ENCODE measurements at regions not wholly inside any gene's neighbourhood (a gene's known extent, or its start where the extent isn't known, plus 50 kb on each side); places are given as distances from the start of the nearest gene placed in this dataset.

- H3K9me2 ChIP-seq (ENCODE audit: insufficient read depth) = no peaks in the 10 kb centered on the region
- Mint-ChIP-seq H3K9me3 (peaks cover 8% of the 10 kb centered on the region), H3K4me1 (peaks cover 1% of the 10 kb centered on the region; the same call in 2 of the 3 replicates), H3K36me3 (ENCODE audit: low read depth) (0 out of 3 replicates have a peak, but pooled peaks cover 7% of the 10 kb centered on the region), H3K27ac (no peak overlapping the region), H3K4me3 (no peak overlapping the region), H3K27me3 (ENCODE audit: insufficient read depth, low read depth, poor library complexity) (peaks cover 5% of the 10 kb centered on the region)
- no peak for TF ChIP-seq POLR2AphosphoS5 (IDR thresholded peaks at IDR 0.05; ENCODE audit: low read depth)
- TF ChIP-seq JUNB (IDR thresholded peaks at IDR 0.05; ENCODE audit: unreplicated experiment) = no peak
- TF ChIP-seq ETS1 (IDR thresholded peaks at IDR 0.05) = no peak
- no peak for TF ChIP-seq CTCF (conservative IDR thresholded peaks at IDR 0.05; ENCODE audit: low read depth in 2 of 2)
- TF ChIP-seq ZNF462 (CRISPR knock-in tag; IDR thresholded peaks at IDR 0.05) = no peak
- TF ChIP-seq NANOG (IDR thresholded peaks at IDR 0.05; ENCODE audit: borderline replicate concordance) = no peak
- no peak for TF ChIP-seq STAT1 (IDR thresholded peaks at IDR 0.05; ENCODE audit: unreplicated experiment)
- no peak for TF ChIP-seq CREB1 (CRISPR knock-in tag; IDR thresholded peaks at IDR 0.05; ENCODE audit: low read depth)
- no peak for TF ChIP-seq ZNF114 (CRISPR knock-in tag; IDR thresholded peaks at IDR 0.05)
- TF ChIP-seq ZNF331 (CRISPR knock-in tag; IDR thresholded peaks at IDR 0.05; ENCODE audit: low read depth) = no peak
- no peak for TF ChIP-seq EZH2 (IDR thresholded peaks at IDR 0.05; ENCODE audit: low read depth, unreplicated experiment)
- TF ChIP-seq REST (IDR thresholded peaks at IDR 0.05; ENCODE audit: unreplicated experiment) = no peak
- no peak for TF ChIP-seq EZH2phosphoT487 (IDR thresholded peaks at IDR 0.05; ENCODE audit: unreplicated experiment)
- no peaks in the 10 kb centered on the region for H3F3A ChIP-seq (replicated peaks; ENCODE audit: low read depth)
- DNase-seq (ENCODE audit: low spot score) (no peak), ATAC-seq (no peak)
- no peaks in the 10 kb centered on the region for H3K79me2 ChIP-seq (replicated peaks; ENCODE audit: insufficient read depth)
- H3K27ac ChIP-seq (ENCODE audit: low read depth) = no peak overlapping the region
- H3K27me3 ChIP-seq (ENCODE audit: insufficient read depth) = no peaks in the 10 kb centered on the region
- no peak overlapping the region for H3K4me3 ChIP-seq
- no peak overlapping the region for H2AFZ ChIP-seq
- H4K20me1 ChIP-seq (replicated peaks; ENCODE audit: insufficient read depth) = no peaks in the 10 kb centered on the region
- no peak overlapping the region for H3K4me2 ChIP-seq
- peaks cover 7% of the 10 kb centered on the region; the same call in 1 of the 2 replicates for H3K36me3 ChIP-seq (ENCODE audit: insufficient read depth)
- no peaks in the 10 kb centered on the region for H3K4me1 ChIP-seq (ENCODE audit: insufficient read depth)
These were observed 1102.8 kb downstream of the BRD1 start for GRCh38 chr22:48724899-48725298.

Measured in GM23338 (cell line).